Loucy (cell line): ENCODE measurements at regions not wholly inside any gene's neighbourhood (a gene's known extent, or its start where the extent isn't known, plus 50 kb on each side); places are given as distances from the start of the nearest gene placed in this dataset.

ENCODE experiments used
- H2AFZ ChIP-seq: fragments of 200-600 bp; sonication (generic); 2 replicates; pipeline ENCODE4 v1.6.0; 2016; ENCODE audit warnings: antibody characterized with exemption, mild to moderate bottlenecking, low read length, moderate library complexity
- H3F3A ChIP-seq: fragments of 200-600 bp; 2 replicates; pipeline ENCODE4 v1.6.0; 2016; ENCODE audit warnings: antibody characterized with exemption, low read depth, mild to moderate bottlenecking
- H3K27me3 ChIP-seq: fragments of 200-600 bp; sonication (generic); 2 replicates; pipeline ENCODE4 v1.6.1; 2014; ENCODE audit warnings: low read length, mild to moderate bottlenecking; ENCODE audit not compliant: insufficient read depth, poor library complexity, severe bottlenecking
- H3K36me3 ChIP-seq: fragments of 200-600 bp; sonication (generic); 2 replicates; pipeline ENCODE4 v1.6.1; 2016; ENCODE audit warnings: low read length; ENCODE audit not compliant: insufficient read depth
- H3K4me1 ChIP-seq: fragments of 200-600 bp; sonication (generic); 2 replicates; pipeline ENCODE4 v1.5.1; 2014; ENCODE audit warnings: low read length, mild to moderate bottlenecking; ENCODE audit not compliant: insufficient read depth, poor library complexity, severe bottlenecking
- H3K4me2 ChIP-seq: fragments of 200-600 bp; sonication (generic); 2 replicates; pipeline ENCODE4 v1.6.0; 2014; ENCODE audit warnings: antibody characterized with exemption, low read length, low read depth, mild to moderate bottlenecking; ENCODE audit not compliant: poor library complexity, severe bottlenecking
- H3K4me3 ChIP-seq: fragments of 200-600 bp; sonication (generic); 2 replicates; pipeline ENCODE4 v1.5.1; 2014; ENCODE audit warnings: low read length, mild to moderate bottlenecking, mixed read lengths; ENCODE audit not compliant: poor library complexity, severe bottlenecking
- H3K79me2 ChIP-seq: fragments of 200-600 bp; sonication (generic); 2 replicates; pipeline ENCODE4 v1.6.1; 2014; ENCODE audit warnings: low read length; ENCODE audit not compliant: insufficient read depth
- H3K9ac ChIP-seq: fragments of 200-600 bp; sonication (generic); 2 replicates; pipeline ENCODE4 v1.6.0; 2014; ENCODE audit warnings: mild to moderate bottlenecking, low read depth, low read length, moderate library complexity; ENCODE audit not compliant: poor library complexity, severe bottlenecking
- H3K9me2 ChIP-seq: fragments of 200-600 bp; sonication (generic); replicated peaks from 2 replicates; pipeline ENCODE4 v1.6.1; 2016; ENCODE audit warnings: low read depth, low read length, mixed read lengths
- H3K9me3 ChIP-seq: fragments of 200-600 bp; sonication (generic); 2 replicates; pipeline ENCODE4 v1.6.1; 2014; ENCODE audit warnings: mild to moderate bottlenecking, antibody characterized with exemption, low read length, low read depth; ENCODE audit not compliant: insufficient read depth
- H4K20me1 ChIP-seq: fragments of 200-600 bp; sonication (generic); 2 replicates; pipeline ENCODE4 v1.6.0; 2014; ENCODE audit warnings: antibody characterized with exemption, low read length, mild to moderate bottlenecking; ENCODE audit not compliant: insufficient read depth, poor library complexity, severe bottlenecking
- CTCF ChIP-seq: fragments of 200-600 bp; sonication (generic); conservative IDR thresholded peaks from 2 replicates; pipeline ENCODE4 v1.5.1; 2014; ENCODE audit warnings: mild to moderate bottlenecking, antibody characterized with exemption, low read length
- EZH2phosphoT487 ChIP-seq: fragments of 200-600 bp; IDR thresholded peaks from 2 replicates; pipeline ENCODE4 v1.6.1; 2018; ENCODE audit warnings: antibody characterized with exemption, mild to moderate bottlenecking, moderate library complexity, borderline replicate concordance

DNA sequence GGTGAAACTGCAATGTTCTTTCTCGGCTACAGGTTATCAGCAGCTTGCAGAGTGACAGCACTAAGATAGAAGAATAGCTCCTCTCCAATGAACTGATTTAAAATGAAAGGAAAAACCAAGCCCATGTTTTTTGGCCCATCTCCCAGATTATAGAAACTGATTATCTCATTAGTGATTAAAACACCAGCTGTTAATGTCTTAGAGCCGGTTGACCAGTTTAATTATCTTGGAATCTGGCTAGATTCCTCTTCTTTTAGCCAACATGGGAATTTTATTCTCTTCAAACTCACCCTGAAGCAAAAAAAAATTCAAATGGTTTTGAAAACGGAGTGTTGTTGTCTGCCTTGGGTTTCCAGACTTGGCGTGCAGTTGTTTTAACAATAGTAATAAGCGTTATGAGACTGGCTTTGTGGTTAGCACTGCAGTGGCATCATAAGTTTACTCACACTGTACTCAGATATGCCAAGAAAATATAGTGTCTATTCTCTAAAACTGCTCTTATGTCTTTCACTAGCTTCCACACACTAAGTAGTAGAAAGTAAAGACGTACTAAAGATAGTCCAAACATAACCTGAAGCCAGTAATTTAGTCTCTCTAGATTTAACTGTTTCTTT is 665.3 kb downstream of the STK39 start:
- Histone ChIP-seq H3K36me3 (no peaks in the 10 kb centered on the region), H3K4me3 (no peak overlapping the region), H2AFZ (no peak overlapping the region), H3K4me1 (no peaks in the 10 kb centered on the region), H3K9ac (no peak overlapping the region), H3K79me2 (no peaks in the 10 kb centered on the region), H3K9me3 (no peaks in the 10 kb centered on the region), H4K20me1 (no peaks in the 10 kb centered on the region), H3K9me2 (no peaks in the 10 kb centered on the region), H3K4me2 (no peak overlapping the region), H3K27me3 (no peaks in the 10 kb centered on the region), H3F3A (no peaks in the 10 kb centered on the region)
- no peak for TF ChIP-seq CTCF
- TF ChIP-seq EZH2phosphoT487: no peak

GRCh38 chr2:167579826-167580225 is 667.6 kb downstream of the STK39 start:
- Histone ChIP-seq H3K36me3 (no peaks in the 10 kb centered on the region), H3K4me1 (no peaks in the 10 kb centered on the region), H3K9me2 (no peaks in the 10 kb centered on the region), H3K9me3 (no peaks in the 10 kb centered on the region), H3K4me2 (no peak overlapping the region), H3K27me3 (no peaks in the 10 kb centered on the region), H3K4me3 (no peak overlapping the region), H3K79me2 (no peaks in the 10 kb centered on the region), H2AFZ (no peak overlapping the region), H3F3A (no peaks in the 10 kb centered on the region), H3K9ac (no peak overlapping the region), H4K20me1 (no peaks in the 10 kb centered on the region)
- no peak for TF ChIP-seq EZH2phosphoT487
- no peak for TF ChIP-seq CTCF

DNA sequence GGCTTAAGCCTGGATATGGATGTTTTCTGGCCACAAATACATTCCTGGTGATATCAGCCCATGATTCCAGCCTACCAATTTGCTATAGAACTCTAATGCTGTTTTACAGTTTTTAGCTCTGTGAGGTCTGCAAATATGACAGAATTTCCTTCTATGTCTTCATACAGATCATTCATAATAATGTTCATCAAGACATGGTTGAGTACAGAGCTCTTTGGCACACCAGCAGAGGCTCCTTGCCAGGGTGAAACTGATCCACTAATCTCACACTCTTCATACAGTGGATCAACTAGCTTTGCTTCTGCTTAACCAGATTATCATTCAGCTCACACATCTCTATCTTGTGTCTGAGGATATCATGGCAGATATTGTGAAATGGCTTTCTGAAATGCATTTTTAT is 672.1 kb downstream of the STK39 start:
- H4K20me1 ChIP-seq: no peaks in the 10 kb centered on the region
- no peaks in the 10 kb centered on the region for H3K36me3 ChIP-seq
- no peaks in the 10 kb centered on the region for H3F3A ChIP-seq
- no peaks in the 10 kb centered on the region for H3K4me1 ChIP-seq
- no peaks in the 10 kb centered on the region for H3K27me3 ChIP-seq
- no peak overlapping the region for H2AFZ ChIP-seq
- no peak overlapping the region for H3K9ac ChIP-seq
- no peak overlapping the region for H3K4me3 ChIP-seq
- TF ChIP-seq CTCF (no peak), EZH2phosphoT487 (no peak)
- H3K9me2 ChIP-seq: no peaks in the 10 kb centered on the region
- H3K4me2 ChIP-seq: no peak overlapping the region
- H3K79me2 ChIP-seq: no peaks in the 10 kb centered on the region
- H3K9me3 ChIP-seq: no peaks in the 10 kb centered on the region
